HG02763 (cell line): ENCODE measurements at regions not wholly inside any gene's neighbourhood (a gene's known extent, or its start where the extent isn't known, plus 50 kb on each side); places are given as distances from the start of the nearest gene placed in this dataset.
"Not testable (repeated sequence)": the region's sequence is repeated elsewhere in the genome, so short reads cannot be mapped to it uniquely, and the experiment has no call there.

Source experiments
- ATAC-seq: cut with Tn5 transposase; IDR thresholded peaks from one replicate; pipeline ENCODE4 v1.9.1; 2021; ENCODE audit warnings: mild to moderate bottlenecking, moderate library complexity; ENCODE audit not compliant: unreplicated experiment

DNA sequence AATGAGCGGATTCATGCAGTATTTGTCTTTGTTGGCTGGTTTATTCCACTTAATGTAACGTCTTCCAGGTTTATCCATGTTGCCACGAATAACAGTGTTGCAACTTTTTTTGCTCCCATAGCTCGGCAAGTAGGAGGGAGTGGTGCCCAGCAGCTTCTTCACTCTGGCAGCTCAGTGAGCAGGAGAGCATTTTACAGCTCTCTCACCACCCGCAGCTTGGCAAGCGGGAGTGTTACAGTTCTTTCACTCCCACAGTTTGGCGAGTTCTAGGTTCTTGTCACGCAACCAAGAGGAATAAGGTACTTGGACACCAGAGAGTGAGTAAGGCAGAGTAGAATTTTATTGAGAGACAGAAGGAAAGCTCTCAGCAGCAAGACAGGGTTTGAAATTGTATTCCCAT lies 935.2 kb downstream of the TBL1XR1 start:
- no peak for ATAC-seq

GRCh38 chr3:176247191-176247590 lies 950.1 kb downstream of the TBL1XR1 start:
- ATAC-seq, result no peak

DNA sequence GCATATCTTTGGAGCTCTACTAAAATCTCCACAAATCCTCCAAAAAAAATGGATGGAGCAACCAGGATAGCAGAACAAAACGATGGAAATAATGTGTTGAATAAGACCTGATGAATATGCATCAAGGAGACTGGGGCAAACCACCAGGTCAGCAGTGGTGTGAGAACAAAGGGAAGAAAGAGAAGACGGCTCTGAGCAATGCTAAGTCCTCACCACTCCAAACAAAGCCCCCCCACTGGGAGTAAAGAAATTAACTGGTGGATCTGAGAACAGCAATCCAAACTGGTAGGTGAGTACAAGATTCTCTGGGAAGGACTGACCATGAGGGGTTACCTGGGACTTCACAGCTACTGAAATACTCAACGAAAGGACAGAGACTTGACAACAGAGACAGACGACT lies 977.3 kb downstream of the TBL1XR1 start:
- no peak for ATAC-seq

GRCh38 chr3:176214758-176215157 lies 982.5 kb downstream of the TBL1XR1 start:
- ATAC-seq, result no peak

DNA sequence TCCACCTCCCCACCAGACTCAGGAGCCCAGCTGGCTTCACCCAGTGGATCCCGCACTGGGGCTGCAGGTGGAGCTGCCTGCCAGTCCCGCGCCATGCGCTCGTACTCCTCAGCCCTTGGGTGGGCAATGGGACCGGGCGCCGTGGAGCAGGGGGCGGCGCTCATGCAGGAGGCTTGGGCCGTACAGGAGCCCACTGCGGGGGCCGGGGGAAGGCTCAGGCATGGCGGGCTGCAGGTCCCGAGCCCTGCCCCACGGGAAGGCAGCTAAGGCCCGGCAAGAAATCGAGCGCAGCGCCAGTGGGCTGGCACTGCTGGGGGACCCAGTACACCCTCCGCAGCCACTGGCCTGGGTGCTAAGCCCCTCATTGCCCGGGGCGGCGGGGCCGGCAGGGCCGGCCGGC lies 984.0 kb downstream of the TBL1XR1 start:
- not testable (repeated sequence) for ATAC-seq

DNA sequence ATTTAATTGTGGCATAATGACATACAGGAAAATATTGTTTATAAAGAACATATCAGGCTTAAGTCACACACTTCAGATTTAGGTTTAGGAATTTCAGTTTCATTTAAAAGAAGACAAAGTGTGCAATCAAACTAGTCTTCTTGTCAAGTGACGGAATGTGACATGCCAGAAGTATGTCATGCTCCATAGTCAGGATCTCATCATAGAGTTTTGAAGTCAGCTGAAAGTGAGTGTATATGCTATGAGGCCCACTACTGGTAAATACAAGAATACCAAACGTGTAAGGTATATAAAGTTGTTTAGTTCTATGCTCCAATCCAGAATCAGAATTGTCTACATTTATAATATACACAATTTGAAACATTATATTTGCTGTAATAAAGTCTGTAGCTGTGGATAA lies 988.4 kb downstream of the TBL1XR1 start:
- no peak for ATAC-seq

GRCh38 chr3:176208283-176208682 lies 989.0 kb downstream of the TBL1XR1 start:
- no peak for ATAC-seq

DNA sequence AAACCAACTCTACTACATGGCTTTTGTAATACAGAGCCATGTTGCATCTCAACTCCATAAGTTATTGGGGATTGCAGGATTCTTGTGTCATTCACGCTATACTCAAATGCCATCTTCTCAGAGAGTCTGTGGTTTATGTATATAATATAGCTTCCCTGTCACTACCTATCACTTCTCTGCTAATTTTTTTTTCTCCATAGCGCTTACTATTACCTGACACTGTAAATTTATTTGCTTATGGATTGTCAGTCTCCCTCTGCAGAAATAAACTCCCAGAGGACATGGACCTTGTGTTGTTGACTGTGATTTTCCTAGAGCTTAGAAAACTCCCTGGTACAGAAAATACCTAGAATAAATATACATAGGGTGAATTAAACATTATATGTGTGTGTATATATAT lies 990.5 kb downstream of the TBL1XR1 start:
- ATAC-seq, result no peak

GRCh38 chr3:176202652-176203051 lies 994.6 kb downstream of the TBL1XR1 start:
- no peak for ATAC-seq

DNA sequence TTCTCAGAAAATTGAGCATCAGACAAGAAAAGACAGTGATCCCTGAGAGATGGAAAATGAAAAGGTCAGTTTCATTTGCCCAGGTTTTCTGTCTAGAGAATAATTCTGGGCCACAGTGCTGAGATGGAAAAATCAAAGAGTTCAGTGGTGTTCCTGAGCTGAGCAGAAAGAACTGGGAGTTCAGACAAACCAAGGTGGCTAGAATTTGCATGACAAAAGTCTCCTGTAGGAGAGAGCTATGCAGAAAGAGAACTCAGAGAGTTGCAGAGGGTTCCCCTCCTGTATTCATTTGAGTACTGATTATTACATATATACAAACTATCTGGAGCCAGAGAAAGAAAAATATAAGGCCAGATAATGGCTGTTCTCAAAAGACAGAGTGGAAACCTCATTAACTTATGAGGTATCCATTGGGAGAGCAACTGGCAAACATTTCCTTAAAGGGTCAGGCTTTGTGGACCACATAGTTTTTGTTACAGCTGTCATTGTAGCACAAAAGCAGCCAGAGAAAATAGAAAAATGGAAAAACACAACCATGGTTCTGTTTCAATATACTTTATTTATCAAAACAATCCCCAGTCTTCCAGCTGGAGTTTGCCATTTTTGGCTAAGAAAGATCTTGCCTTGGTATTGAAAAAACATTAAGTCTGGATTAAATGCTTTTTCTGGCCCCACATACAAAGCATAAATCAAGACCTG lies 1004.1 kb downstream of the TBL1XR1 start:
- no peak for ATAC-seq

GRCh38 chr3:176190755-176191154 lies 1006.5 kb downstream of the TBL1XR1 start:
- ATAC-seq, result no peak

DNA sequence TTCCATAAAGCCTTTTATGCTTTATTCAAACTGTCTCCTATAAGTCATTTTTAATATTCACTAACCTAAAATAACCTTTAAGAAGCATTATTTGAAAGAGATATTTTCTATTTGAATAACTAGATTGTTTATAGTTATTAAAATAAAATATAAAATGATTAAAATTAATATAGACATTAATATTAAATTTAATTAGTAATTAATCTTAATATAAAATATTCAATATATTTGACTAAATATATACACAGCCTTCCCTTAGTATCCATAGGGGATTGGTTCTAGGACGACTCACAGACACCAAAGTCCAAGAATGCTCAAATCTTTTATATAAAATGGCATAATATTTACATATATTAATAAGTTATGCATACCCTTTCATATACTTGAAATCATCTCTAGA lies 1014.1 kb downstream of the TBL1XR1 start:
- ATAC-seq, result no peak

GRCh38 chr3:176174060-176174459 lies 1023.2 kb downstream of the TBL1XR1 start:
- ATAC-seq, result no peak

GRCh38 chr3:176172492-176172891 lies 1024.8 kb downstream of the TBL1XR1 start:
- ATAC-seq, result no peak

- no peak for ATAC-seq
These were observed 1030.0 kb downstream of the TBL1XR1 start for GRCh38 chr3:176167272-176167671.

GRCh38 chr3:176160997-176161396 lies 1036.3 kb downstream of the TBL1XR1 start:
- no peak for ATAC-seq

DNA sequence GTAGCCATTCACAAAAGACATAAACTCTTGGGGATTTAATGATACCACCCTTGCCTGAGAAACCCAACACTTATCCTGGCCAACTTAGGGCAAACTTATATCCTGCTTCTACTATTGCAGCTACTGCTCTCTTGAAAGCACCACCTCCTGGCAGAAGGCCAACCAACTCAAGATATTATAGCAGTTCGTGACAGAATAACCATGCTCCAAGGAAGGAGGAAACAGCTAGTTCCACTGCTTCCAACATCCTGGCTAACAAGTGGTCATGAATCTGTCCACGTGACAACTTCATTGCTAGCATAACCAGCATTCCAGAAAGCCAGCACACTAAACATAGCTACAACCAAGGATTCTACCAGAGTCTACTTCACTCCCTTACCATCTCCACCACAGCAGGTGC lies 1037.5 kb downstream of the TBL1XR1 start:
- ATAC-seq, result no peak

DNA sequence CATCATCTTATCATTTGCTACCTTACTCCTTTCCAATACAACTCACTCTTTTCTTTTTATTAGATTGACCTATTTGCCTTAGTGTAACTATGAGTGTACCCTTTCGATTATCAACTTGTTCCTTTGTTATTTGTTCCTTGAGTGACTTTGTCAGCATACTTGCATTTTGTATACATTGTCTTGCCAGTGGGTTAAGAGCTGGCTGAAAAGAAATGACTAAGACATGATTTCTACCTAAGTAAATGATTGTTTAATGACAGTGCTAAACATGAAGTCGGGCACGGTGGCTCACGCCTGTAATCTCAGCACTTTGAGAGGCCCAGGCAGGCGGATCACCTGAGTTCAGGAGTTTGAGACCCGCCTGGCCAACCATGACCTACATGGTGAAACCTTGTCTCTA lies 1042.3 kb downstream of the TBL1XR1 start:
- no peak for ATAC-seq

DNA sequence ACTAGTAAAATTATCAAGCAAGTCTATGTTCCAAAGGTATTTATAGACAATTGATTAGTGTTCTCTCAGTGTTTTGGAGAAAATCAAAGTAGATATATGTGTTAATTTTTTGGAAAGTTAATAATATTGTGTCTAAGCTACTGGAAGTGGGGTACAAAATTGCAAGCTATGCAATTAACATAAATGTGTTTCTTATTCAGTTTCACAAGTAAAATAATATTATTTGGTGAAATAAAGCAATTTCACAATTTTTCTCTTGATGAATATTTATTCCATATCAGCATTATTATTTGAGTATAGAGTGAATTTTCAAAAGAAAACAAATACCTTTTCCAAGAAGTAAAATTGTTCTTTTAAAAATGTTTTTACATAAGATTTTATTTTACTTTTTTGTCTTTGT lies 1047.7 kb downstream of the TBL1XR1 start:
- no peak for ATAC-seq

- ATAC-seq, result no peak
These were observed 1050.0 kb downstream of the TBL1XR1 start for GRCh38 chr3:176147251-176147650.

GRCh38 chr3:176141837-176142236 lies 1055.4 kb downstream of the TBL1XR1 start:
- ATAC-seq, result no peak

- ATAC-seq, result no peak
These were observed 1076.8 kb downstream of the TBL1XR1 start for GRCh38 chr3:176120507-176120906.

DNA sequence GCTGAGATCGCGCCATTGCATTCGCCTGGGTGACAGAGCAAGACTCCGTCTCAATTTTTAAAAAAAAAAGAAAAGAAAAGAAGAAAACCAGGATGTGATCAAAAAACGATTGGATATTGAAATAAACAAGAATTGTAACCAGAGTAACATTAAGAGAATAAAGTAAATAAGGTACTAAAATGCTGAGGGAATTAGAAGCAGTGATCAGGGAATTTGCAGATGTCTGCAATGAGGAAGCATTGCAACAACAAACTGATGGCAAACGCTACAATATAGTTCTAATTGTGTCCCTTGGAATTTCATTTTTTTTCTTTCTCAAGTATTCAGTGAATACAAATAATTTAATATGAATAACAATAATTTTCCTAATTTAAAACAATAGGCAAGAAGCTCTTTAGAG lies 1077.5 kb downstream of the TBL1XR1 start:
- no peak for ATAC-seq
